Upper lobe of left lung (tissue), 6 donors: ENCODE measurements at regions not wholly inside any gene's neighbourhood (a gene's known extent, or its start where the extent isn't known, plus 50 kb on each side); places are given as distances from the start of the nearest gene placed in this dataset.

Experiments used
- ATAC-seq, 2 donors: fragments of 200-7000 bp; cut with Tn5 transposase; one replicate each; pipeline ENCODE4 v1.9.1; 2022; ENCODE audit warnings: mild to moderate bottlenecking in 2 of 2, moderate library complexity in 2 of 2; ENCODE audit not compliant: low FRiP score in 2 of 2
- DNase-seq, 2 donors: peaks; one replicate each; pipeline ENCODE4 v3.0.0-alpha.2; 2019 to 2020
- H3K27ac ChIP-seq, 4 donors: fragments of 200-600 bp; sonication (generic); one replicate each; pipeline ENCODE4 v1.5.1; 2016 to 2019
- H3K27me3 ChIP-seq, 4 donors: fragments of 200-600 bp; sonication (generic); one replicate each; pipeline ENCODE4 v1.5.1; 2017 to 2019
- H3K36me3 ChIP-seq, 4 donors: fragments of 200-600 bp; sonication (generic); one replicate each; pipeline ENCODE4 v1.5.1; 2016 to 2019
- H3K4me1 ChIP-seq, 4 donors: fragments of 200-600 bp; sonication (generic); one replicate each; pipeline ENCODE4 v1.5.1; 2018 to 2019
- H3K4me3 ChIP-seq, 4 donors: fragments of 200-600 bp; sonication (generic); one replicate each; pipeline ENCODE4 v1.5.1; 2017 to 2019; ENCODE audit warnings: mild to moderate bottlenecking in 2 of 4, moderate library complexity in 1 of 4
- H3K9me3 ChIP-seq, 4 donors: fragments of 200-600 bp; sonication (generic); one replicate each; pipeline ENCODE4 v1.5.1; 2018 to 2019
- EP300 ChIP-seq, 4 donors: sonication (generic); formaldehyde crosslinking; IDR thresholded peaks; one replicate each; pipeline ENCODE4 v1.5.1; 2017; ENCODE audit warnings: antibody characterized with exemption in 4 of 4, control low read depth in 2 of 4
- POLR2A ChIP-seq, 4 donors: fragments of 450-650 bp; IDR thresholded peaks; one replicate each; pipeline ENCODE4 v1.5.1; 2016 to 2017; ENCODE audit warnings: antibody characterized with exemption in 4 of 4, mild to moderate bottlenecking in 2 of 4
- POLR2AphosphoS5 ChIP-seq, 2 donors: sonication (generic); formaldehyde crosslinking; IDR thresholded peaks; one replicate each; pipeline ENCODE4 v1.5.1; 2017; ENCODE audit warnings: antibody characterized with exemption in 2 of 2
- WGBS, 2 donors: methylation state at CpG; one replicate each; pipeline ENCODE4 v1.1.5; 2017 to 2018; 5-methylcytosine and 5-hydroxymethylcytosine counted together
- TF ChIP-seq, protein P1 (sequence below), 6 experiments: fragments of 450-650 bp in 4 of 6; fragments of 200-600 bp in 2 of 6; sonication (generic) in 2 of 6; IDR thresholded peaks; one replicate each; pipeline ENCODE4 v1.5.1; 2016 to 2019; ENCODE audit warnings: antibody characterized with exemption in 6 of 6
- donor health status: DM: no; HTN: no; CAD: no; lungs with moderate emphysema.
- donor health status: DM: no; HTN: yes; CAD: no; lungs with severe emphysema.

DNA sequence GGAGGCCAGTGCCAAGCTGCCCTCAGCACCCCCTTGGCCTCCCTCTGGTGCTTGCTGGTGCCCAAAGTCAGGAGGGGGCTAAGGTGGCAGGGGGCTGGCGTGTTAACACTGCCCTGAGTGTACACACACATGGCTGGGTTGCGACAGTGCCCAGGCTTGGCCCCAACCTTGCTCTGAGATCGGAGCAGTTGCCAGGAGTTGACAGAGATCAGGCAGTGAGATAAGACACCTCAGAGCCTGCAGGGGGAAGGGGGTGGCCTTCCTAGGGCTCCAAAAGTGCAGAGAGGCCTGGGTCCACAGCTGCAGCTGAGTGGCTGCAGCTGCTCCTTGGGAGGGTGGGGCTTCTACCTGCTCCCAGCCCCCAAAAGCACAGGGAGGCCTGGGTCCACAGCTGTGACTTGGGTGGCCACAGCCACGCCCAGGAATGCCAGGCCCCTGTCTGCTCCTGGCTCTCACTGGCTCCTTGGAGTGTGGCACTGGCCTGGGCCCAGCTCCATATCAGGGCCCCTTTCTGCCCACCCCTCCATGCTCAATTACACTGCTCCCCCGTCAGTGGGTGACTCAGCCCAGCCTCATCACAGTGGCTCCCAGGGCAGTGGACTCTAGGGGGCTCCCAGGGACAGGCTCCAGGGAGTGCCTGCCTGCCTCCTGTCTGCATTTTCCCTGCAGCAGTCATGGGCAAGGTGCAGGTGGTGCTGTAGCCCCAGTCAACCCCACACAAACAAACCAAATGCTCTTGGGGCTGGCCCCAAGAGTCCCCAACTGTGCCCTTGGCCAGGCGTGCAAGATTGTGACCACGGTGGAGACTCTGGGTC, 56.4 kb upstream of the C15orf39 start:
- Histone ChIP-seq H3K27me3 (no peaks in the 10 kb centered on the region), H3K36me3 (no peaks in the 10 kb centered on the region), H3K4me3 (no peak overlapping the region), H3K9me3 (peaks cover 18 to 50% (median 37%) of the 10 kb centered on the region in 4 donors), H3K4me1 (no peaks in the 10 kb centered on the region), H3K27ac (no peak overlapping the region)
- DNase-seq, result no peak
- TF ChIP-seq EP300 (IDR thresholded peaks at IDR 0.05) (no peak), POLR2A (IDR thresholded peaks at IDR 0.05) (no peak), POLR2AphosphoS5 (IDR thresholded peaks at IDR 0.05) (no peak)
- TF ChIP-seq, protein P1, sequence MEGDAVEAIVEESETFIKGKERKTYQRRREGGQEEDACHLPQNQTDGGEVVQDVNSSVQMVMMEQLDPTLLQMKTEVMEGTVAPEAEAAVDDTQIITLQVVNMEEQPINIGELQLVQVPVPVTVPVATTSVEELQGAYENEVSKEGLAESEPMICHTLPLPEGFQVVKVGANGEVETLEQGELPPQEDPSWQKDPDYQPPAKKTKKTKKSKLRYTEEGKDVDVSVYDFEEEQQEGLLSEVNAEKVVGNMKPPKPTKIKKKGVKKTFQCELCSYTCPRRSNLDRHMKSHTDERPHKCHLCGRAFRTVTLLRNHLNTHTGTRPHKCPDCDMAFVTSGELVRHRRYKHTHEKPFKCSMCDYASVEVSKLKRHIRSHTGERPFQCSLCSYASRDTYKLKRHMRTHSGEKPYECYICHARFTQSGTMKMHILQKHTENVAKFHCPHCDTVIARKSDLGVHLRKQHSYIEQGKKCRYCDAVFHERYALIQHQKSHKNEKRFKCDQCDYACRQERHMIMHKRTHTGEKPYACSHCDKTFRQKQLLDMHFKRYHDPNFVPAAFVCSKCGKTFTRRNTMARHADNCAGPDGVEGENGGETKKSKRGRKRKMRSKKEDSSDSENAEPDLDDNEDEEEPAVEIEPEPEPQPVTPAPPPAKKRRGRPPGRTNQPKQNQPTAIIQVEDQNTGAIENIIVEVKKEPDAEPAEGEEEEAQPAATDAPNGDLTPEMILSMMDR (IDR thresholded peaks at IDR 0.05), result no peak
- WGBS, 2 donors, result 20 to 74% methylated on average over 2 to 6 of the region's 7 CpGs
- ATAC-seq, result no peak

DNA sequence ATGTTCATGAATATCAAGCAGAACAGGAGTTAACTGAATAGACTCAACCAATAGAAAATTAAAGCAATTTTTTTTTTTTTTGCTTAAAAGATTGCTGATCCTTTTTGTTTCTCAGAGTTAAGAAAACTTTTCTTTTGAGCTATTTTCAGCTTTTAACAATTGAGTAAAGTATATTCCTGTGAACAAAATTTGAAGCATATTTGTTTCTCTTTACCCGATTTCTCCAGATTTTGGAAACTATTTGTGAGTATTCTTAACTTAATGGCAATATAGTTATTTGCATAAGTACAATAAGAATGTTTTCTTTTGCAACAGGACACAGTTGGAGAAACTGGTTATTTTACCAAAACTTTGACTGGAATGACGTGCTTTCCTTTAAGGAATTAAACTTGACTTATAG, 53.4 kb upstream of the C15orf39 start:
- Histone ChIP-seq H3K27ac (no peak overlapping the region), H3K27me3 (no peaks in the 10 kb centered on the region), H3K4me1 (peaks cover 0 to 8% (median 3%) of the 10 kb centered on the region in 4 donors), H3K4me3 (no peak overlapping the region), H3K36me3 (no peaks in the 10 kb centered on the region), H3K9me3 (peaks cover 7 to 29% (median 22%) of the 10 kb centered on the region in 4 donors)
- TF ChIP-seq POLR2A (IDR thresholded peaks at IDR 0.05) (no peak), EP300 (IDR thresholded peaks at IDR 0.05) (no peak), POLR2AphosphoS5 (IDR thresholded peaks at IDR 0.05) (no peak)
- TF ChIP-seq, protein P1 (IDR thresholded peaks at IDR 0.05), result no peak
- DNase-seq (no peak), ATAC-seq (no peak)
- 95 to 99% methylated on average over 2 of the region's 2 CpGs for WGBS, 2 donors

DNA sequence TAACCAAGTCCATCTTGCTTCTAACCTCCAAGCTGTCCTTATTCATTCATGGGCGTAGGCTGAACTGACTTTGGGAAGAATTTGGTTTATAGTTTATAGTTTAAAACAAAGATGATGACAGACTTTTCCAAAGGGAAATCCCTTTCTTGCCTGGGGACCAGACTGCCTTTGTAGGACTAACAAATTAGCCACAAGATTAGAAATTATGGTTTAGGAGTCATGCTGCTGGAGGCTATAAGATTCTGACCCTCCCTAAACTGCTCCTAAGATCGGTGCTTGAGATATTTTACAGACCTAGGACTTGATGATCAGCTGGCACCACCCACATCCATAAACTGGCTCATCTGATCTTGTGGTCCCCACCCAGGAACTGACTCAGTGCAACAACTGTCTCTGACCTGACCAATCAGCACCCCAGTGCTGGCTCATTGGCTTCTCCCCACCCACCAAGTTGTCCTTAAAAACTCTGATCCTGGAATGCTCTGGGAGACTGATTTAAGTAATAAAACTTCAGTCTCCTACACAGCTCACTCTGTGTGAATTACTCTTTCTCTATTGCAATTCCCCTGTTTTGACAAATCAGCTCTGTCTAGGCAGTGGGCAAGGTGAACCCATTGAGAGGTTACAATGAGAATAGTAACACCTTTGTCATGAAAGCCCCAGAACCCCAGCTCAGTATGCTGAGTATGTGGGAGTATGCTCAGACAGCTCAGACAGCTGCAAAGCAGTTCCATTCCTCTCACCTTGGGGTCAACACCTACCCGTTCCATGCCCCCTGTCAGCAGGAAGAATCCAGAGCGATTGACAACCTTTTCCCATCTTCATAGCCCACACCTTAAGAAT, 51.6 kb upstream of the C15orf39 start:
- Histone ChIP-seq H3K4me1 (peaks cover 0 to 14% (median 11%) of the 10 kb centered on the region in 4 donors), H3K36me3 (no peaks in the 10 kb centered on the region), H3K27ac (no peak overlapping the region), H3K27me3 (no peaks in the 10 kb centered on the region), H3K9me3 (peaks cover 0 to 11% (median 5%) of the 10 kb centered on the region in 4 donors), H3K4me3 (no peak overlapping the region)
- no peak for DNase-seq
- TF ChIP-seq, protein P1 (IDR thresholded peaks at IDR 0.05), result no peak
- TF ChIP-seq POLR2AphosphoS5 (IDR thresholded peaks at IDR 0.05) (no peak), EP300 (IDR thresholded peaks at IDR 0.05) (no peak), POLR2A (IDR thresholded peaks at IDR 0.05) (no peak)
- WGBS, 2 donors, result 86% methylated on average over 4 of the region's 4 CpGs
- ATAC-seq, result peak in 1 of 2 donors; percentile 83

DNA sequence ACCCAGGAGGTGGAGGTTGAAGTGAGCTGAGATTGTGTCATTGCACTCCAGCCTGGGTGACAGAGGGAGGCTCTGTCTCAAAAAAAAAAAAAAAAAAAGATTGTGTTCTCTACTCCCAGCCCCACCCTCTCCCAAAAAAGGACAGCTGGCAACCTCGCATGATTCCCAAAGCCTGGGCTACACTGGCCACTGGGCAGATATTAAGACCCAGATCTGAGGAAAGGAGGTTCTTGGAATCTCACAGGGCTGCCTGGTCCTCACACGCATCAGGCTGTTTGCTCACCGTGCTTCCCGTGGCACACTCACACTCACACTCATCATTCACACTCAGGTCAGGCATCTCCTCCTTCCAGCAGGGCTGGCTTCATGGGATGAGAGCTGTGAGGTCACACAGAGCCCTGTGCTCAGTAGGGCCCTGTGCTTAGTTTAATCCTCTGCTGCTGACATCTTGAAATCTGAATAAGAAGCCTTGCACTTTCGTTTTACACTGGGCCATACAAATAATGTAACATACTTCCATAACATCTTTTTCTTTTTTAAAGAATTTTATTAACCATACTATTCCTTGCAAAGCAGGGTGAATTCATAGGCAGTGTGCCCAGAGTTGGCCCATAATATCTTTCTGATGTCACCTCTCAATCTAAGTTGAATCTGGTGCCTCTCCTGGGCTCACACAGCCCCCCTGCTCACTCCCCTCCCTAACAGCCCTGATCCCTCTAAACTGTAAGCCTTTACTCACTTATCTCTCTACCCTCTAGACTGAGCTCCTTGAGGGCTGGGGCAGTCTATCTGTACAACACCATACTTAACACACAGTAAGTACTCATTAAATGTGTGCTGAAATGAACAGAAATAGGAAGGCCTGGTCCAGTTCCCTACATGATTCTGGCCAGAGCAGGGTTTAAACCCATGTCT, 50.2 kb upstream of the C15orf39 start:
- peaks cover 0 to 7% (median 2%) of the 10 kb centered on the region in 4 donors for H3K9me3 ChIP-seq
- H3K27me3 ChIP-seq, result no peaks in the 10 kb centered on the region
- TF ChIP-seq, protein P1 (IDR thresholded peaks at IDR 0.05), result no peak
- TF ChIP-seq POLR2AphosphoS5 (IDR thresholded peaks at IDR 0.05) (no peak), POLR2A (IDR thresholded peaks at IDR 0.05) (no peak), EP300 (IDR thresholded peaks at IDR 0.05) (no peak)
- WGBS, 2 donors, result 59 to 76% methylated on average over 5 of the region's 5 CpGs
- no peak overlapping the region for H3K27ac ChIP-seq
- peaks cover 0 to 14% (median 11%) of the 10 kb centered on the region in 4 donors for H3K4me1 ChIP-seq
- ATAC-seq (peak in 1 of 2 donors; percentile 20), DNase-seq (no peak)
- H3K36me3 ChIP-seq, result no peaks in the 10 kb centered on the region
- H3K4me3 ChIP-seq, result no peak overlapping the region
